Natural killer cell (primary cell): ENCODE measurements at regions not wholly inside any gene's neighbourhood (a gene's known extent, or its start where the extent isn't known, plus 50 kb on each side); places are given as distances from the start of the nearest gene placed in this dataset.

Experiments
- ATAC-seq, 3 donors: fragments of 150-1000 bp in 2 of 3; fragments of 200-7000 bp in 1 of 3; cut with Tn5 transposase; 1 replicate in 1 of 3; 2 replicates in 2 of 3; pipeline ENCODE4 v1.10.0; 2021; ENCODE audit warnings: mild to moderate bottlenecking in 2 of 3, moderate library complexity in 2 of 3
- DNase-seq, 2 donors: peaks; one replicate each; pipeline versions ENCODE4 v3.0.0 to v3.0.0-alpha.2; 2013 to 2021; ENCODE audit warnings: mixed read lengths in 1 of 2
- H3K27ac ChIP-seq: one replicate; pipeline ENCODE4 v1.5.1; 2013; ENCODE audit warnings: mild to moderate bottlenecking, low read length
- H3K27me3 ChIP-seq: one replicate; pipeline ENCODE4 v1.6.1; 2013; ENCODE audit warnings: low read length; ENCODE audit not compliant: control insufficient read depth, insufficient read depth
- H3K36me3 ChIP-seq: one replicate; pipeline ENCODE4 v1.6.1; 2013; ENCODE audit warnings: low read length; ENCODE audit not compliant: control insufficient read depth, insufficient read depth
- H3K4me1 ChIP-seq: one replicate; pipeline ENCODE4 v1.6.1; 2013; ENCODE audit warnings: low read length; ENCODE audit not compliant: control insufficient read depth, insufficient read depth
- H3K4me3 ChIP-seq: one replicate; pipeline ENCODE4 v1.5.1; 2013; ENCODE audit warnings: low read length
- H3K9me3 ChIP-seq: one replicate; pipeline ENCODE4 v1.6.1; 2013; ENCODE audit warnings: low read length; ENCODE audit not compliant: control insufficient read depth, insufficient read depth
- H3K27ac Mint-ChIP-seq, 2 donors: one replicate each; pipeline ENCODE4 v1.8.0; 2022; ENCODE audit warnings: mild to moderate bottlenecking in 2 of 2, mixed read lengths in 2 of 2, moderate library complexity in 1 of 2
- H3K27me3 Mint-ChIP-seq, 2 donors: one replicate each; pipeline ENCODE4 v1.8.0; 2022; ENCODE audit warnings: low read depth in 2 of 2, mixed read lengths in 2 of 2
- H3K36me3 Mint-ChIP-seq: one replicate; pipeline ENCODE4 v1.8.0; 2022; ENCODE audit warnings: mixed read lengths
- H3K4me1 Mint-ChIP-seq, 2 donors: one replicate each; pipeline ENCODE4 v1.8.0; 2022; ENCODE audit warnings: mixed read lengths in 2 of 2
- H3K4me3 Mint-ChIP-seq: one replicate; pipeline ENCODE4 v1.8.0; 2022; ENCODE audit warnings: mild to moderate bottlenecking, moderate library complexity, mixed read lengths
- H3K9me3 Mint-ChIP-seq, 2 donors: one replicate each; pipeline ENCODE4 v1.8.0; 2022; ENCODE audit warnings: mixed read lengths in 2 of 2
- WGBS: methylation state at CpG from one replicate; pipeline ENCODE4 v1.1.7; 2013; ENCODE audit warnings: missing lambda C conversion rate; ENCODE audit not compliant: insufficient coverage; 5-methylcytosine and 5-hydroxymethylcytosine counted together
- intact Hi-C: fragments of 100-400 bp; cut with micrococcal nuclease; formaldehyde crosslinking; loops from one replicate; pipeline ENCODE4 v1.14.2; 2022
- TF ChIP-seq, protein P1 (sequence below): fragments of 200-600 bp; IDR thresholded peaks from one replicate; pipeline ENCODE4 v1.8.0; 2022; ENCODE audit warnings: antibody characterized with exemption

- Histone ChIP-seq H3K4me3 (no peak overlapping the region), H3K4me1 (no peaks in the 10 kb centered on the region), H3K27me3 (no peaks in the 10 kb centered on the region), H3K36me3 (no peaks in the 10 kb centered on the region), H3K27ac (no peak overlapping the region), H3K9me3 (no peaks in the 10 kb centered on the region)
- no peak for DNase-seq
- WGBS, result 81% methylated on average over 1 of the region's 1 CpG
- Mint-ChIP-seq H3K4me3 (no peak overlapping the region), H3K4me1 (peaks cover 7 to 16% of the 10 kb centered on the region in 2 donors), H3K27ac (no peak overlapping the region), H3K9me3 (no peaks in the 10 kb centered on the region), H3K27me3 (no peaks in the 10 kb centered on the region), H3K36me3 (no peaks in the 10 kb centered on the region)
- intact Hi-C loops, result no loop called here
- ATAC-seq, result no peak
- TF ChIP-seq, protein P1, sequence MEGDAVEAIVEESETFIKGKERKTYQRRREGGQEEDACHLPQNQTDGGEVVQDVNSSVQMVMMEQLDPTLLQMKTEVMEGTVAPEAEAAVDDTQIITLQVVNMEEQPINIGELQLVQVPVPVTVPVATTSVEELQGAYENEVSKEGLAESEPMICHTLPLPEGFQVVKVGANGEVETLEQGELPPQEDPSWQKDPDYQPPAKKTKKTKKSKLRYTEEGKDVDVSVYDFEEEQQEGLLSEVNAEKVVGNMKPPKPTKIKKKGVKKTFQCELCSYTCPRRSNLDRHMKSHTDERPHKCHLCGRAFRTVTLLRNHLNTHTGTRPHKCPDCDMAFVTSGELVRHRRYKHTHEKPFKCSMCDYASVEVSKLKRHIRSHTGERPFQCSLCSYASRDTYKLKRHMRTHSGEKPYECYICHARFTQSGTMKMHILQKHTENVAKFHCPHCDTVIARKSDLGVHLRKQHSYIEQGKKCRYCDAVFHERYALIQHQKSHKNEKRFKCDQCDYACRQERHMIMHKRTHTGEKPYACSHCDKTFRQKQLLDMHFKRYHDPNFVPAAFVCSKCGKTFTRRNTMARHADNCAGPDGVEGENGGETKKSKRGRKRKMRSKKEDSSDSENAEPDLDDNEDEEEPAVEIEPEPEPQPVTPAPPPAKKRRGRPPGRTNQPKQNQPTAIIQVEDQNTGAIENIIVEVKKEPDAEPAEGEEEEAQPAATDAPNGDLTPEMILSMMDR, result no peak
These were observed 143.6 kb downstream of the SLC38A4 start for GRCh38 chr12:46682148-46682547.

DNA sequence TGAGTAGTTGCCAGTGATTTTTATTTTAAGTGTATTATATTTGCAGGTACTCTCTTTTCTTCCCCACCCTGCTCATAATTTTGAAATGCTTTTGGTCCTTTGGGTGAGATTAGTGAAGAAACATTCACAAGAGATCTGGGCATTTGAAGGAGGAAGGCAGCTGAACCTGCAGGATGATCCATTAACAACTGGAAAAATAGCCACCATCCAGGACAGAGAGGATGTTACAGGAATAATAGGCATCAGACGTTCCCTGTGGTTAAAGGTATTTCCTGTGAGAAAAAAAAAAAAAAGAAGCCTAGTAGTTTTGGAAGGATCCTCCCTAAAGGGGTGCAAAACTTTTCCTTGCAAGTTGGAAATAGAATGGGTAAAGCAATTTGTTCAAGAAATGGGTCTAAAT lies 145.3 kb downstream of the SLC38A4 start:
- 0% methylated on average over 1 of the region's 1 CpG for WGBS
- H3K27me3 Mint-ChIP-seq, result no peaks in the 10 kb centered on the region
- DNase-seq, result no peak
- H3K9me3 Mint-ChIP-seq, result no peaks in the 10 kb centered on the region
- H3K4me3 Mint-ChIP-seq, result no peak overlapping the region
- H3K4me1 Mint-ChIP-seq, result peaks cover 12 to 16% of the 10 kb centered on the region in 2 donors
- Histone ChIP-seq H3K27ac (no peak overlapping the region), H3K9me3 (no peaks in the 10 kb centered on the region), H3K4me3 (no peak overlapping the region), H3K4me1 (no peaks in the 10 kb centered on the region), H3K27me3 (no peaks in the 10 kb centered on the region), H3K36me3 (no peaks in the 10 kb centered on the region)
- intact Hi-C loops, result no loop called here
- TF ChIP-seq, protein P1, result no peak
- ATAC-seq, result no peak
- H3K27ac Mint-ChIP-seq, result no peak overlapping the region
- no peaks in the 10 kb centered on the region for H3K36me3 Mint-ChIP-seq

GRCh38 chr12:46679754-46680153 lies 146.0 kb downstream of the SLC38A4 start:
- no peaks in the 10 kb centered on the region for H3K27me3 Mint-ChIP-seq
- 100% methylated on average over 2 of the region's 3 CpGs for WGBS
- H3K4me1 ChIP-seq, result no peaks in the 10 kb centered on the region
- intact Hi-C loops, result no loop called here
- no peak overlapping the region for H3K4me3 Mint-ChIP-seq
- no peaks in the 10 kb centered on the region for H3K9me3 ChIP-seq
- H3K9me3 Mint-ChIP-seq, result no peaks in the 10 kb centered on the region
- no peaks in the 10 kb centered on the region for H3K27me3 ChIP-seq
- H3K36me3 ChIP-seq, result no peaks in the 10 kb centered on the region
- peaks cover 9 to 12% of the 10 kb centered on the region in 2 donors for H3K4me1 Mint-ChIP-seq
- H3K36me3 Mint-ChIP-seq, result no peaks in the 10 kb centered on the region
- ATAC-seq, result no peak
- no peak overlapping the region for H3K27ac ChIP-seq
- H3K27ac Mint-ChIP-seq, result no peak overlapping the region
- H3K4me3 ChIP-seq, result no peak overlapping the region
- DNase-seq, result no peak
- TF ChIP-seq, protein P1, result no peak

DNA sequence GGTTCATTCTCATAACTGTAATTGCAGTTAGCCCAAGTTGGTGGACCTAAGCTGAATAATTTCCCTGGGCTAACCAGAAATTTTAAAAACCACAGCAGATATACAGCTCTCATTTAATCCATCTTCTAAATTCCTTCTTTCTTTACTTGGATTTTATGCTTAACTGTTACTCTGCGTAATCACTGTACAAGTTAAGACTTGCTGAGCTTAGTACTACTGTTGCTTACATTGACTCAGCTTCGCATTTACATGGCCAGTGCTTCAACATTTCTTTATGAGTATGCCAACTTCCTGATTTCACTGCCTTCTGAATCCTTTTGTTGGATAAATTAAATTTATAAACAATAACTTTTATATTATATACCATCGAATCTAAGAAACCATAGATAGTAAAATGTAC lies 147.4 kb downstream of the SLC38A4 start:
- no peaks in the 10 kb centered on the region for H3K27me3 Mint-ChIP-seq
- ATAC-seq, result no peak
- Histone ChIP-seq H3K9me3 (no peaks in the 10 kb centered on the region), H3K27ac (no peak overlapping the region), H3K4me1 (no peaks in the 10 kb centered on the region), H3K36me3 (no peaks in the 10 kb centered on the region), H3K27me3 (no peaks in the 10 kb centered on the region), H3K4me3 (no peak overlapping the region)
- WGBS, result 92% methylated on average over 2 of the region's 3 CpGs
- H3K4me3 Mint-ChIP-seq, result no peak overlapping the region
- H3K9me3 Mint-ChIP-seq, result no peaks in the 10 kb centered on the region
- DNase-seq, result no peak
- intact Hi-C loops, result no loop called here
- TF ChIP-seq, protein P1, result no peak
- H3K27ac Mint-ChIP-seq, result no peak overlapping the region
- H3K4me1 Mint-ChIP-seq, result peaks cover 5 to 12% of the 10 kb centered on the region in 2 donors
- H3K36me3 Mint-ChIP-seq, result no peaks in the 10 kb centered on the region
